GM13976 (cell line): ENCODE measurements at regions not wholly inside any gene's neighbourhood (a gene's known extent, or its start where the extent isn't known, plus 50 kb on each side); places are given as distances from the start of the nearest gene placed in this dataset.

Experiments
- DNase-seq: peaks from one replicate; pipeline ENCODE4 v3.0.0; 2012; ENCODE audit warnings: low spot score
- in situ Hi-C: fragments of 300-500 bp; cut with MboI; formaldehyde crosslinking; loops from one replicate; pipeline ENCODE4 v1.12.0; 2022; ENCODE audit warnings: low sequenced_read_pairs, mixed read lengths, inconsistent platforms; ENCODE audit not compliant: unreplicated experiment
- TF ChIP-seq, protein P1 (sequence below): IDR thresholded peaks from 2 replicates; pipeline ENCODE4 v1.5.1; 2012; ENCODE audit warnings: borderline replicate concordance, mild to moderate bottlenecking; ENCODE audit not compliant: insufficient read depth; ENCODE audit errors: extremely low read depth, missing control alignments, control extremely low read depth

DNA sequence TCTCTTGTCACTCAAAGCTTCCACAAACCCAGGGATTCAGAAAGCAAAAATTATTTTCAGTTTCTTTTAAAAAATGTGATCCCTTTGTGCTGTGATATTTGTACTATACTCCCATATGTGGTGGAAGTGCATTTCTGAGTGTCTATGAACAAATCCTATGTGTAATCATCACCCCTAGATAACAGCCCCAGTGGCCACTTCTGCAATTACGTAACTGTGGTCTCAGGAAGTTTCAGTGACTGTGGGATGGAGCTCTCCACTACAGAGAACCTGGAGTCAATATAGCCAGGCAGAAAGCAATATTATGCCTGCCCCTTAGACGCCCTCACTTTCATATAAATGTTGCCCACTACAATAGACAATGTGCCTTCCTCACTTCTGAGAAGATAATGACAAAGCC is 1101.7 kb upstream of the GHITM start:
- TF ChIP-seq, protein P1, sequence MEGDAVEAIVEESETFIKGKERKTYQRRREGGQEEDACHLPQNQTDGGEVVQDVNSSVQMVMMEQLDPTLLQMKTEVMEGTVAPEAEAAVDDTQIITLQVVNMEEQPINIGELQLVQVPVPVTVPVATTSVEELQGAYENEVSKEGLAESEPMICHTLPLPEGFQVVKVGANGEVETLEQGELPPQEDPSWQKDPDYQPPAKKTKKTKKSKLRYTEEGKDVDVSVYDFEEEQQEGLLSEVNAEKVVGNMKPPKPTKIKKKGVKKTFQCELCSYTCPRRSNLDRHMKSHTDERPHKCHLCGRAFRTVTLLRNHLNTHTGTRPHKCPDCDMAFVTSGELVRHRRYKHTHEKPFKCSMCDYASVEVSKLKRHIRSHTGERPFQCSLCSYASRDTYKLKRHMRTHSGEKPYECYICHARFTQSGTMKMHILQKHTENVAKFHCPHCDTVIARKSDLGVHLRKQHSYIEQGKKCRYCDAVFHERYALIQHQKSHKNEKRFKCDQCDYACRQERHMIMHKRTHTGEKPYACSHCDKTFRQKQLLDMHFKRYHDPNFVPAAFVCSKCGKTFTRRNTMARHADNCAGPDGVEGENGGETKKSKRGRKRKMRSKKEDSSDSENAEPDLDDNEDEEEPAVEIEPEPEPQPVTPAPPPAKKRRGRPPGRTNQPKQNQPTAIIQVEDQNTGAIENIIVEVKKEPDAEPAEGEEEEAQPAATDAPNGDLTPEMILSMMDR: no peak
- DNase-seq: no peak
- in situ Hi-C loops: no loop called here

DNA sequence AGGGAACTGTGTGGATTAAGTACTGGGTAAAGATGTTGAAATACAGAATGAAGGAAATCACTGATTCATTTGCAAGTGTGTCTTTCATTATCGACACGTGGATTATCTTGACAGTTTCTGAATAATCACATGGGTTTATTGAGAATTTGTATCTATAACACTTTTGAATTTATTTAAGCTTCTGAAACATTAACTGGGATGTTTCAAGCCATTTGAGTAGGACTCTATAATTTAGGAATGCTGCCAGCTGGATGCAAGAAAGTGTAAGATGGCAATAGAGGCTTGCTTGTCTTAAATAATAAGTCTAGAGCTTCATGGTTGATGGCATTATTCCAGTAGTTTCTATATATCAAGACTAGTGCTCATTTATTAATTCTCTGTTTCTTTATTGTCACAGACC is 1100.7 kb upstream of the GHITM start:
- DNase-seq: no peak
- TF ChIP-seq, protein P1: no peak
- in situ Hi-C loops: no loop called here

DNA sequence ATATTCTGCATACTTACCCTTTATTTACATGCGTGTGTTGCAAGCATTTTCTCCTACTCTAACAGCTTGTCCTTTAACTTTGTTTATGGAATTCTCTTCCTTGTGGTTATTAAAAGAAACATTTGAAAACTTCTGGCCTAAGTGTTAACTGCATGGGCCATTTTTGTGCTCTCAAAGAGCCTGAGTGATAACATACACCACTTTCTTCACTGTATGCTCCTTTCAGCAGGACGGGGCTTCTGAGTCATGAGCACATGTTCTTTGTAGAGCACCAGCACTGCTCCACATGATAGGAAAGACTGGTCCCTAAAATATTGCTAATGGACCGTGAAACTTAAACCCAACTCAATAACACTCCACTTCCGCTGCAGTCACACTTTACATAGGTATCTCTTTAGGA is 1093.6 kb upstream of the GHITM start:
- DNase-seq: no peak
- in situ Hi-C loops: no loop called here
- TF ChIP-seq, protein P1: no peak

GRCh38 chr10:83050815-83051214 is 1088.5 kb upstream of the GHITM start:
- DNase-seq: no peak
- in situ Hi-C loops: no loop called here
- TF ChIP-seq, protein P1: no peak

DNA sequence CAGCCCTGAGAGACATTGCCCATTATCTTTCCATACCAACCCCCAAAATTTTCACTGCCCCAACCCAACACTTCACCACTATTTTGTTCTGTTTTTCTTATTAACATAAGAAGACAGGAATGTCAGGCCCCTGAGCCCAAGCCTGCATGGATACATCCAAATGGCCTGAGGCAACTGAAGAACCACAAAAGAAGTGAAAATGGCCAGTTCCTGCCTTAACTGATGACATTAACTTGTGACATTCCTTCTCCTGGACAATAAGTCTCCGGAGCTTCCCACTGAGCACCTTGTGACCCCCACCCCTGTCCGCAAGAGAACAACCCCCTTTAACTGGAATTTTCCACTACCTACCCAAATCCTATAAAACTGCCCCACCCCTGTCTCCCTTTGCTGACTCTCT is 1076.4 kb upstream of the GHITM start:
- DNase-seq: no peak
- TF ChIP-seq, protein P1: no peak
- in situ Hi-C loops: no loop called here

- TF ChIP-seq, protein P1: no peak
- DNase-seq: no peak
- in situ Hi-C loops: no loop called here
Measured at GRCh38 chr10:83073472-83073871, 1065.8 kb upstream of the GHITM start.
